ENCODE measurements at regions not wholly inside any gene's neighbourhood (a gene's known extent, or its start where the extent isn't known, plus 50 kb on each side); places are given as distances from the start of the nearest gene placed in this dataset.

- TF ChIP-seq CTCF (tag by site-specific recombination; IDR thresholded peaks at IDR 0.05), result no peak
- TF ChIP-seq ZBTB44 (tag by site-specific recombination; IDR thresholded peaks at IDR 0.05), result no peak
- no peak for TF ChIP-seq ZFHX2 (tag by site-specific recombination; conservative IDR thresholded peaks at IDR 0.05)
- no peak for TF ChIP-seq YY1 (tag by site-specific recombination; IDR thresholded peaks at IDR 0.05)
- no peak for TF ChIP-seq ZNF148 (tag by site-specific recombination; IDR thresholded peaks at IDR 0.05; ENCODE audit: borderline replicate concordance)
- no peak for TF ChIP-seq ZNF37A (tag by site-specific recombination; IDR thresholded peaks at IDR 0.05)
- TF ChIP-seq ZNF558 (tag by site-specific recombination; IDR thresholded peaks at IDR 0.05), result no peak
- TF ChIP-seq KLF1 (tag by site-specific recombination; IDR thresholded peaks at IDR 0.05), result no peak
- TF ChIP-seq ZNF530 (tag by site-specific recombination; IDR thresholded peaks at IDR 0.05; ENCODE audit: low read depth), result no peak
Measured at GRCh38 chr12:33672836-33673577, 233.4 kb upstream of the SYT10 start.
